HepG2 (cell line): ENCODE measurements at regions not wholly inside any gene's neighbourhood (a gene's known extent, or its start where the extent isn't known, plus 50 kb on each side); places are given as distances from the start of the nearest gene placed in this dataset.

Source experiments
- ATAC-seq: fragments of 200-7000 bp; cut with Tn5 transposase; 3 replicates; pipeline ENCODE4 v1.9.1; 2020; ENCODE audit warnings: mild to moderate bottlenecking, moderate library complexity
- BruUV-seq: library from RNA; stranded (reverse); fragments of 400-500 nt; replicated peaks from 2 replicates; lab custom pipeline; 2021; lab: Mats Ljungman, UMichigan
- CTCF ChIA-PET: fragments of 300-600 bp; formaldehyde crosslinking; extraction: SDS; loops from one replicate; lab custom pipeline; 2021; ENCODE audit warnings: low total read pairs, inconsistent platforms, low intra/inter-chr PET ratio; lab: Yijun Ruan, JAX
- POLR2A ChIA-PET: fragments of 350-600 bp; sonication (Branson Sonifier 250); formaldehyde crosslinking; loops from one replicate; lab custom pipeline; 2020; ENCODE audit warnings: antibody characterized with exemption, inconsistent platforms; lab: Yijun Ruan, JAX
- DNase-seq: peaks from one replicate; pipeline ENCODE4 v3.0.0-alpha.2; 2015; ENCODE audit warnings: low spot score
- FAIRE-seq: peaks from 3 replicates; lab custom pipeline; 2011; peaks lifted over from hg19 to GRCh38; lab: Jason Lieb, UNC
- H2AFZ ChIP-seq: one replicate; pipeline ENCODE4 v1.6.1; 2011; ENCODE audit warnings: low read length, inconsistent platforms
- H3K27ac ChIP-seq: fragments of 300-600 bp; 3 replicates; pipeline ENCODE4 v1.8.0; 2011; ENCODE audit warnings: mixed run types, mild to moderate bottlenecking, mixed read lengths, low read length, inconsistent platforms; ENCODE audit not compliant: insufficient read depth; ENCODE audit errors: extremely low read length
- H3K27me3 ChIP-seq, 2 experiments: fragments of 200-600 bp in 1 of 2; 2 replicates in 1 of 2; 3 replicates in 1 of 2; pipeline versions ENCODE4 v1.6.0 to v1.8.0; 2011; ENCODE audit warnings: low read length in 2 of 2, mild to moderate bottlenecking in 2 of 2, moderate library complexity in 2 of 2, inconsistent platforms in 1 of 2; ENCODE audit not compliant: insufficient read depth in 2 of 2, control insufficient read depth in 1 of 2
- H3K36me3 ChIP-seq, 2 experiments: fragments of 200-600 bp in 1 of 2; replicated peaks in 1 of 2; 2 replicates in 1 of 2; 3 replicates in 1 of 2; pipeline versions ENCODE4 v1.5.1 to v1.8.0; 2011; ENCODE audit warnings: low read length in 2 of 2, inconsistent platforms in 1 of 2; ENCODE audit not compliant: insufficient read depth in 2 of 2, control insufficient read depth in 1 of 2
- H3K4me1 ChIP-seq: 2 replicates; pipeline ENCODE4 v1.5.1; 2012; ENCODE audit warnings: low read length, inconsistent platforms; ENCODE audit not compliant: insufficient read depth
- H3K4me2 ChIP-seq: 2 replicates; pipeline ENCODE4 v1.6.0; 2011; ENCODE audit warnings: low read depth, low read length, inconsistent platforms
- H3K4me3 ChIP-seq, 3 experiments: fragments of 200-600 bp in 1 of 3; sonication (generic), shearing (Covaris generic) in 1 of 3; replicated peaks in 1 of 3; 2 replicates each; pipeline ENCODE4 v1.5.1; 2011 to 2016; ENCODE audit warnings: low read length in 3 of 3, inconsistent platforms in 2 of 3, low read depth in 2 of 3, mild to moderate bottlenecking in 2 of 3, control low read depth in 1 of 3, mixed read lengths in 1 of 3; ENCODE audit not compliant: insufficient read depth in 1 of 3
- H3K79me2 ChIP-seq: one replicate; pipeline ENCODE4 v1.6.1; 2011; ENCODE audit warnings: low read length, inconsistent platforms; ENCODE audit not compliant: insufficient read depth
- H3K9ac ChIP-seq: 2 replicates; pipeline ENCODE4 v1.6.0; 2011; ENCODE audit warnings: mild to moderate bottlenecking, low read depth, low read length, inconsistent platforms; ENCODE audit not compliant: insufficient read depth
- H3K9me3 ChIP-seq: 2 replicates; pipeline ENCODE4 v1.5.1; 2012; ENCODE audit warnings: mild to moderate bottlenecking, low read length
- H4K20me1 ChIP-seq: 2 replicates; pipeline ENCODE4 v1.6.0; 2011; ENCODE audit warnings: inconsistent platforms, mild to moderate bottlenecking, low read length, moderate library complexity; ENCODE audit not compliant: insufficient read depth
- EHMT2 ChIP-seq: fragments of 200-600 bp; sonication (generic); IDR thresholded peaks from 2 replicates; pipeline ENCODE4 v1.7.0; 2017; ENCODE audit warnings: antibody characterized with exemption, low read depth, low read length, borderline replicate concordance
- JARID2 ChIP-seq: sonication (generic); formaldehyde crosslinking; IDR thresholded peaks from 2 replicates; pipeline ENCODE4 v1.8.1; 2023; ENCODE audit warnings: missing genetic modification reagents, inconsistent platforms; ENCODE audit not compliant: insufficient replicate concordance
- MXD4 ChIP-seq: IDR thresholded peaks from 2 replicates; pipeline ENCODE4 v1.6.1; 2016; ENCODE audit warnings: mild to moderate bottlenecking, missing biosample characterization, missing genetic modification reagents
- NKX3-1 ChIP-seq: sonication (generic); formaldehyde crosslinking; IDR thresholded peaks from 2 replicates; pipeline ENCODE4 v1.5.0; 2020; ENCODE audit warnings: missing genetic modification reagents
- ONECUT2 ChIP-seq: sonication (generic); formaldehyde crosslinking; IDR thresholded peaks from 2 replicates; pipeline ENCODE4 v1.4.0; 2020; ENCODE audit warnings: missing genetic modification reagents
- PHF8 ChIP-seq: sonication (generic); formaldehyde crosslinking; IDR thresholded peaks from 2 replicates; pipeline ENCODE4 v1.5.0; 2020; ENCODE audit warnings: missing genetic modification reagents
- REST ChIP-seq, 2 experiments: IDR thresholded peaks; 2 replicates each; pipeline ENCODE4 v1.6.1; 2011 to 2012; ENCODE audit warnings: low read length in 2 of 2, borderline replicate concordance in 1 of 2, low read depth in 1 of 2, mild to moderate bottlenecking in 1 of 2, moderate library complexity in 1 of 2
- SMYD3 ChIP-seq: sonication (generic); formaldehyde crosslinking; IDR thresholded peaks from 2 replicates; pipeline ENCODE4 v1.8.1; 2023; ENCODE audit warnings: mild to moderate bottlenecking, missing genetic modification reagents
- XBP1 ChIP-seq: sonication (generic); formaldehyde crosslinking; IDR thresholded peaks from 2 replicates; pipeline ENCODE4 v1.5.0; 2020; ENCODE audit warnings: missing genetic modification reagents
- ZBTB26 ChIP-seq: IDR thresholded peaks from 2 replicates; pipeline ENCODE4 v1.6.1; 2016; ENCODE audit warnings: missing compliant biosample characterization, missing genetic modification reagents, borderline replicate concordance
- ZNF235 ChIP-seq: sonication (generic); formaldehyde crosslinking; IDR thresholded peaks from 2 replicates; pipeline ENCODE4 v1.8.1; 2023; ENCODE audit warnings: mild to moderate bottlenecking, missing genetic modification reagents, borderline replicate concordance
- ZNF256 ChIP-seq: sonication (generic); formaldehyde crosslinking; conservative IDR thresholded peaks from 2 replicates; pipeline ENCODE4 v1.4.0; 2020; ENCODE audit warnings: missing genetic modification reagents
- ZNF264 ChIP-seq: sonication (generic); formaldehyde crosslinking; IDR thresholded peaks from 2 replicates; pipeline ENCODE4 v1.4.0; 2020; ENCODE audit warnings: missing genetic modification reagents
- ZNF343 ChIP-seq: sonication (generic); formaldehyde crosslinking; IDR thresholded peaks from 2 replicates; pipeline ENCODE4 v1.4.0; 2020; ENCODE audit warnings: mild to moderate bottlenecking, missing genetic modification reagents
- ZNF354B ChIP-seq: sonication (generic); formaldehyde crosslinking; IDR thresholded peaks from 2 replicates; pipeline ENCODE4 v1.8.0; 2022; ENCODE audit warnings: mild to moderate bottlenecking, missing genetic modification reagents
- WGBS: methylation state at CpG from one replicate; pipeline ENCODE4 v1.1.6; 2017; ENCODE audit warnings: low lambda C conversion rate; 5-methylcytosine and 5-hydroxymethylcytosine counted together
- in situ Hi-C: cut with HindIII; loops from 2 replicates; pipeline ENCODE4 v1.10.0; 2017; ENCODE audit warnings: low pct_unique_long_range_greater_than_20kb; ENCODE audit not compliant: extremely low pct_ligation_motif_present
- intact Hi-C: fragments of 100-400 bp; cut with micrococcal nuclease; formaldehyde crosslinking; loops from one replicate; pipeline ENCODE4 v1.10.0; 2022; ENCODE audit not compliant: unreplicated experiment

DNA sequence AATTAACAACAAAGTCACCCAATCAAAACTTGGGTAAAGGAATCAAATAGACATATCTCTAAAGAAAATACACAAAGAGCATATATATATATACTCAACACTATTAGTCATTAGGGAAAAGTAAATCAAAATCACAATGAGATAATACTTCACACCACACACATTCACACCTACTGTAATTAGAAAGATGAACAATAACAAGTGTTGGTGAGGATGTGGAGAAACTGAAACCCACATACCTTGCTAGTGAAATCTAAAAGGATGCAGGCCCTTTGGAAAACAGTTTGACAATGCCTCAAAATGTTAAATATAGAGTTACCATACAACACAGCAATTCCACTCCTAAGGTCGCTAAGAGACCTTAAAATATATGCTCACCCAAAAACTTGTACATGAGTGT lies 177.1 kb downstream of the ANKRD60 start:
- no TSS peak for BruUV-seq
- CTCF ChIA-PET, result no interaction called here

DNA sequence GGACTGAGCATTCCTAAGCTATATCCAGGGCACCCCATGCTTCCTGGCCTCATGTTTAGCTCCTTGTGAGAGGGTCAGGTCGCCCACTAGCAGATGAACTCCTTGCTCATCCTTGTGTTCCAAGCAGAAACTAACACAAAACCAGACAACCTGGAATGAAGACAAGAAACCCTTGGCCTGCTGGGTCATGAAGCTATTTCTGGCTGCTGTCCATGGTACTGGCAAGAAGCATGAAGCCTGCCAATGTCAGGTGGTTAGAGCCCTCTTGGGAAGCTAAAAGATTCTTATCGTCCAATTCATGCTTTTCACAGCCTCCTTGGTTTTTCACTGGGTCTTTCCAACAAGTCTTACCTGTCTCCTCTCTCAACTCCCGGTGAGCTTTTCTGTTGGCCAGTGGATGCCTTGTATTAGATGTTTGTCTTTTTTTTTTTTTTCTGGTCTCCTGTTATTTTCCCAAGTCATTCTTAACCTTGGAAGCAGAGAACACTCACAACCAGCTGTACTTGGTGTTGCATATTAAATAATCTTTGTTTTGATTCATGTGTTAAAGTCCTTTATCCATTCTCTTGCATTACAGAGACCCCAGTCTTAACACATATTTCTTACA lies 180.3 kb downstream of the ANKRD60 start:
- no peaks in the 10 kb centered on the region for H3K4me1 ChIP-seq
- WGBS, result 2% methylated on average over 3 of the region's 3 CpGs
- H3K4me2 ChIP-seq, result no peak overlapping the region
- no TSS peak for BruUV-seq
- no peak overlapping the region for H2AFZ ChIP-seq
- CTCF ChIA-PET, result no interaction called here
- POLR2A ChIA-PET, result no interaction called here
- H3K4me3 ChIP-seq, result no peak overlapping the region
- H3K27ac ChIP-seq, result no peak overlapping the region
- intact Hi-C loops, result no loop called here
- ATAC-seq, result no peak
- no peak overlapping the region for H3K9ac ChIP-seq
- no peaks in the 10 kb centered on the region for H3K36me3 ChIP-seq
- H3K79me2 ChIP-seq, result no peaks in the 10 kb centered on the region
- H4K20me1 ChIP-seq, result 0 out of 2 replicates have a peak, but pooled peaks cover 3% of the 10 kb centered on the region
- in situ Hi-C loops, result no loop called here
- peaks cover 6% of the 10 kb centered on the region for H3K9me3 ChIP-seq
- no peak for FAIRE-seq
- H3K27me3 ChIP-seq, result peaks cover 4 to 29% of the 10 kb centered on the region in 2 experiments
- DNase-seq, result peak; percentile 16
- 0 out of 2 replicates have a peak, but pooled peaks have one; percentile 23 for TF ChIP-seq ZNF256
- peak; percentile 62; the same call in 1 of the 2 replicates for TF ChIP-seq NKX3-1 (CRISPR knock-in tag)
- no peak for TF ChIP-seq ZNF354B (CRISPR knock-in tag)
- no peak for TF ChIP-seq SMYD3 (CRISPR knock-in tag)
- TF ChIP-seq REST (IDR thresholded peaks at IDR 0.05; ENCODE audit: borderline replicate concordance in 1 of 2, low read depth in 1 of 2, low read length in 2 of 2), result peak; percentile 88 to 98
- TF ChIP-seq XBP1, result no peak
- TF ChIP-seq ZBTB26 (CRISPR knock-in tag), result no peak
- TF ChIP-seq ONECUT2, result 0 out of 2 replicates have a peak, but pooled peaks have one; percentile 20
- peak; percentile 40; the same call in 1 of the 2 replicates for TF ChIP-seq MXD4
- no peak for TF ChIP-seq PHF8
- peak; percentile 91 for TF ChIP-seq EHMT2
- TF ChIP-seq ZNF235 (CRISPR knock-in tag), result no peak
- 0 out of 2 replicates have a peak, but pooled peaks have one; percentile 31 for TF ChIP-seq ZNF264 (CRISPR knock-in tag)

More for the DNA sequence above, 177.1 kb downstream of the ANKRD60 start:
- H3K27ac ChIP-seq, result no peak overlapping the region
- no peaks in the 10 kb centered on the region for H3K36me3 ChIP-seq
- no peak overlapping the region for H3K9ac ChIP-seq
- intact Hi-C loops, result no loop called here
- peaks cover 6% of the 10 kb centered on the region for H3K9me3 ChIP-seq
- ATAC-seq (no peak), FAIRE-seq (no peak), DNase-seq (no peak)
- H3K4me1 ChIP-seq, result no peaks in the 10 kb centered on the region
- in situ Hi-C loops, result no loop called here
- H4K20me1 ChIP-seq, result 0 out of 2 replicates have a peak, but pooled peaks cover 3% of the 10 kb centered on the region
- no peak overlapping the region for H2AFZ ChIP-seq
- WGBS, result 0% methylated on average over 1 of the region's 1 CpG
- H3K4me2 ChIP-seq, result no peak overlapping the region
- POLR2A ChIA-PET, result no interaction called here
- TF ChIP-seq ZNF343 (CRISPR knock-in tag), result no peak
- TF ChIP-seq JARID2 (CRISPR knock-in tag), result no peak
- peaks cover 0 to 3% of the 10 kb centered on the region in 2 experiments; a peak in 2 of 5 replicates for H3K27me3 ChIP-seq
- H3K4me3 ChIP-seq, result no peak overlapping the region
- no peaks in the 10 kb centered on the region for H3K79me2 ChIP-seq
